Myocyte (in vitro differentiated cells): ENCODE measurements at regions not wholly inside any gene's neighbourhood (a gene's known extent, or its start where the extent isn't known, plus 50 kb on each side); places are given as distances from the start of the nearest gene placed in this dataset.
A peak's percentile ranks its signal among the peaks of the same experiment; 100 is the strongest.

Experiments
- DNase-seq: peaks from one replicate; pipeline ENCODE4 v3.0.0-alpha.2; 2012; ENCODE audit warnings: low read depth

- no peak for DNase-seq
Measured at GRCh38 chr19:23855676-23856075, 59.0 kb upstream of the ZNF726 start.

- no peak for DNase-seq
Measured at GRCh38 chr19:23851966-23852365, 62.7 kb upstream of the ZNF726 start.

GRCh38 chr19:23832717-23833327, 74.1 kb upstream of the ZNF681 start:
- DNase-seq, result no peak

- no peak for DNase-seq
Measured at GRCh38 chr19:23823952-23824389, 65.3 kb upstream of the ZNF681 start.

GRCh38 chr19:23822735-23823134, 64.0 kb upstream of the ZNF681 start:
- no peak for DNase-seq

- peak; percentile 6 for DNase-seq
Measured at GRCh38 chr19:23817519-23817918, 58.8 kb upstream of the ZNF681 start.

- no peak for DNase-seq
Measured at GRCh38 chr19:23810496-23810895, 51.8 kb upstream of the ZNF681 start.
